ENCODE measurements at regions not wholly inside any gene's neighbourhood (a gene's known extent, or its start where the extent isn't known, plus 50 kb on each side); places are given as distances from the start of the nearest gene placed in this dataset.

DNA sequence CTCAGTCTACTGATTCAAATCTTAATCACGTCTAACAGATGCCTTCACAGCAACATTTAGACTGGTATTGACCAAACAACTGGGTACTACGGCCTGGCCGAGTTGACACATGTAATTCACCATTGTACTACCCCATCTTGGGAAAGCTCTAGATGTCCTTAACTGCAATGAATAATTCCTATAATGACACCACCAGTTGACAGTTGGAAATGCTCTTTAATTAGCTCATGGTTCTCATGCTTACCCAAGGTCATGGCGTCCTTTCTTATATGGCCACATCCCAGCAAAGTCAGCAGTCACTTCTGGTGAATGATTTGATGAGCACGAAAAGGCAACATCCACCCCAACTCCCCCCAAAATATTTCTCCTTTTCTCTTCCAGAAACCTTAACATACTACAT, 150.9 kb downstream of the MYLK4 start:
- TF ChIP-seq, protein P1, sequence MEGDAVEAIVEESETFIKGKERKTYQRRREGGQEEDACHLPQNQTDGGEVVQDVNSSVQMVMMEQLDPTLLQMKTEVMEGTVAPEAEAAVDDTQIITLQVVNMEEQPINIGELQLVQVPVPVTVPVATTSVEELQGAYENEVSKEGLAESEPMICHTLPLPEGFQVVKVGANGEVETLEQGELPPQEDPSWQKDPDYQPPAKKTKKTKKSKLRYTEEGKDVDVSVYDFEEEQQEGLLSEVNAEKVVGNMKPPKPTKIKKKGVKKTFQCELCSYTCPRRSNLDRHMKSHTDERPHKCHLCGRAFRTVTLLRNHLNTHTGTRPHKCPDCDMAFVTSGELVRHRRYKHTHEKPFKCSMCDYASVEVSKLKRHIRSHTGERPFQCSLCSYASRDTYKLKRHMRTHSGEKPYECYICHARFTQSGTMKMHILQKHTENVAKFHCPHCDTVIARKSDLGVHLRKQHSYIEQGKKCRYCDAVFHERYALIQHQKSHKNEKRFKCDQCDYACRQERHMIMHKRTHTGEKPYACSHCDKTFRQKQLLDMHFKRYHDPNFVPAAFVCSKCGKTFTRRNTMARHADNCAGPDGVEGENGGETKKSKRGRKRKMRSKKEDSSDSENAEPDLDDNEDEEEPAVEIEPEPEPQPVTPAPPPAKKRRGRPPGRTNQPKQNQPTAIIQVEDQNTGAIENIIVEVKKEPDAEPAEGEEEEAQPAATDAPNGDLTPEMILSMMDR (IDR thresholded peaks at IDR 0.05; ENCODE audit: insufficient read depth, low read length, poor library complexity, severe bottlenecking) = no peak
- no peak for TF ChIP-seq EZH2phosphoT487 (conservative IDR thresholded peaks at IDR 0.05; ENCODE audit: low read length)

Measured in SU-DHL-6 (cell line).